HL-60/S4 (cell line): ENCODE measurements at regions not wholly inside any gene's neighbourhood (a gene's known extent, or its start where the extent isn't known, plus 50 kb on each side); places are given as distances from the start of the nearest gene placed in this dataset.
"Not testable (repeated sequence)": the region's sequence is repeated elsewhere in the genome, so short reads cannot be mapped to it uniquely, and the experiment has no call there.

ENCODE experiments used
- in situ Hi-C: fragments of 300-500 bp; cut with MboI; formaldehyde crosslinking; loops from 2 replicates; pipeline ENCODE4 v1.14.3; 2022; ENCODE audit warnings: low sequenced_read_pairs

DNA sequence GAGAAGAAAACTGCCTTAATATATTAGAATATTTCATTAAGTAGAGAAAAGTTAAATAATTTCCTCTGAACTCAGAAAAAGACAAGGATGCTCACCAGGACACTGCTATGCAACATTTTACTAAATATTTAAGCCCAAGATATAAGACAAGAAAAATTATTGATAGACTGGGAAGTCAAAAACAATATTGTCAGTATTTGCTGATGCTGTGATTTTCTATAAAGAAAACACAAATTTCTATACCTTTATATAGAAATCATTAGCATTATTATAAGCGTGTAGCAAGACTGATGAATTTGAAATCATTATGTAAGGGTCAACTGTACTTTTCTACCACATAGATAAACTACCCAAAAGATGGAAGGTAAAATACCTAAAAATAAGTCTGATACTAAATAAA, 451.0 kb downstream of the RNF144A start:
- in situ Hi-C loops: no loop called here

DNA sequence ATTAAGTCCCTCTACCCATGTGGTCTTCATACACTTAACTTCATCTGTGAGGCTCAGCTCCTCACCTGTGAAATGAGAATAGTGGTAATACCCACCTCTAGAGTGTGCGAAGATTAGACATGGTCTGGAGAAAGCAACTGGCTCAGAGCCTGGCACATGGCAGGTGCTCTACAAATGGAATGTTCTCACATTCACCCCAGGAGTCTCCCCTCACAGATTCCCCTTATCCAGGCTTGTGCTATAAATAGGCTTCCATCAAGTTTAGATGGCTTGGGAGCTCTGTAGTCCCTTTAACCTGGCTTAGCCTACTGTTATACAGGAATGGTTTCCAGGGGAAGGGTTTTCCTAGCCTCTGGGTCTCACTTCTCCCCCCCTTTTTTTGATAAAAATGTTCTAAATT, 455.9 kb downstream of the RNF144A start:
- in situ Hi-C loops: no loop called here

DNA sequence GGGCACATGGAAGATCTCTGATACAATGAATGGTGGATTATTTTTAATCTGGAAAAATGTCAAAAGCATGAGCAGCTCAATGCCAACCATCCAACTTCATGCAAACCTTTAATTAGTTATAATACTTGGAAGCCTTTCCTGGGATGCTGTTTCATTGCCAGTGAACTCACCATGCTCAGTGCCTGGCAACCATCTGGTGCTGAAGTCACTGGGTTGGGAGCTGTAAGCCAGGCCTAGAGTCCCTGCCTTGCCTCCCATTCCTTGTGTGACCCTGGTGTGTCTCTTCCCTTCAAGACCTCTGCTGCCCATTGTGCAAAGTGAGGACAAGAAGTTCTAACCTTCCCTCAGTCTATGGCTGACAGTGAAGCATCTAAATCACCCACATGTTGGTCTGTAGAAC, 458.7 kb downstream of the RNF144A start:
- in situ Hi-C loops: no loop called here

DNA sequence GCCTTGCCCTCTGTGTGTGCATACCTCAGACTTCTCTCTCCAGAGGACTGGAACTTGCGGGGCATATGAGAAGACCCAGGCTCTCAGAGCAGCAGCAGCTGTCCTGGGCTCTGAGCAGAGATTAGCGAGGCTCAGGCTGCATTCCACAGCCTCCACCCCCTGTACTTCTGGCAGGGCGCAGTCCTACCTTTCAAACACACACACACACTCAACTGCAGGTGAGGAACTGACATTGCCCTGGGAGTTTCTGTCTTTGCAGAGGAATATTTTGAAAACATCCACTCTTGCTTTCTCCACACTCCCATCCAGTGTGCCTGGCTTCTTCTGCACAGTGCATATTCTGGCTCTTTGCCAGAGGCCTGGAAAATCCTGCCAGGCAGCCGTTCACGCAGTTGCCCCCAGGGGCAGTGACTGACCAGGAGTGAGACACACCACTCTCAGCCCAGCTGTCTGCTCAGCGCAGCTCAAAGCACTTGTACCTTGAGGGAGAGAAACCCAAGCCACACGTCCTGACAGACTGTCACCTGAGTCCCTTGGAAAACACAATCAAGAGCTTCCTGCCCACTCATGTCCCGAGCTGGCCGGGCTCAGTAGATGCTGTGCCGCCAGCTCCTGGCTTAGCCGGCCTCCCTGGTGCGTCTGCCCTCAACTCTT, 460.8 kb downstream of the RNF144A start:
- in situ Hi-C loops: no loop called here

DNA sequence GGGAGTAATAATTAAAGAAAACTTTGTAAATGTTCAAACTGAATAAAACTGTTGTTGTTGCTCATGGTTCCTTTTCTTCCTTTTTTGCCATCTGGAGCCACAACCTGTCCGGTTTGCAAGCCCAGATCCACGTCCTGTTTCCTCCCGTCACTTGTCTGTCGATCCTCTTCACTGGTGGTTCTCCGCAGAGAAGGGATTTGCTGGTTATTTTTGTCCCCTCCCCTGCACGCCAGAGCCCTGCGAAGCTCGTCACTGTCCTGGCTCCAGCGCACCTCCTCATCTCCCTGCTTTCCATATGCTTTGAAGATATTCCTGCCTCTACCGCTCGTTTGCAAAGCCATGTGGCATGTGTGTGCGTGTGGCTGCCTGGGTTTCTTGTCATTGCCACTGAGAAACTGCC, 461.4 kb downstream of the RNF144A start:
- in situ Hi-C loops: no loop called here

DNA sequence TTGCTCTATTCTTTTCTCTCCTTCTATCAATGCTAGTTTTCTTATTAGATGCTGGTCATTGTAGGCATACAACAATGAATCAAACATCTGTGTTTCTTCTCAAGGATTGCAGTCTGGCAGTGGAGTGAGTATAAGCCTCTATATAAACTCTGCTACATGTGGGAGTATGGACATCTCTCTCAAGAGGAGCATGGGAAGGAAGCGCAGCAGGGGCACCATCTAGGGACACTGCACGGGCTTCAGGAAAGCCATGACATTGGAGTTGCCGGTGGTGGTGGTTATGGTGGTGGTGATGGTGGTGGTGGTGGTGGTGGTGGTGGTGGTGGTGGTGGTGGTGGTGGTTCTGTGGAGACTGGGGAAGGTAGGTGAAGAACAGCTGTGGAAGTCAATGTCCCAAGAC, 462.6 kb downstream of the RNF144A start:
- in situ Hi-C loops: no loop called here

DNA sequence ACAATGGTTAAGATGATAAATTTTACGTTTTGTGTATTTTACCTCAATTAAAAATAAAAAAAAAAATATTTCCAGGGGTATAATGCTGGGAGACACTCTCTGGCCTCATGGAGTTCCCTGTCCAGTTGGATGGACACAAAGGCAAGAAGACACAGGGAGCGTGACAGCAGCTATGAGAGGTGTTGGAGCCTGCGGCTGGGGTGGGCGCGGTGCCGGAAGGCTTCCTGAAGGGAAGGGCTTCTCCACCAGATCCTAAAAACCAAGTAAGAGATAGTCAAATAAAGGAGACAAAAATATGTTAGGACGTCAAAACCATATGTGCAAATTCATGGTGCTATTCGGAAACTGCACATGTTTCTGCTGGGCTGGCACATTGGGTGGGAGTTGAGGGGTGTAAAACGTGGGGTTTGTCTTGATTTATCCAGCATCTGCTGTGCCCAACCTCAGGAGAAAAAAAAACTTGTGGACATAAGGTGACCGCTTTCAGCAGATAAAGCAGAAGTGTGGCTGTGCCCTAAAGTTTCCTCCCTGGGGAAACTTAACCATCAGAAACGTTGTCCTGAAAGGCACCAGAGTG, 467.6 kb downstream of the RNF144A start:
- in situ Hi-C loops: no loop called here

DNA sequence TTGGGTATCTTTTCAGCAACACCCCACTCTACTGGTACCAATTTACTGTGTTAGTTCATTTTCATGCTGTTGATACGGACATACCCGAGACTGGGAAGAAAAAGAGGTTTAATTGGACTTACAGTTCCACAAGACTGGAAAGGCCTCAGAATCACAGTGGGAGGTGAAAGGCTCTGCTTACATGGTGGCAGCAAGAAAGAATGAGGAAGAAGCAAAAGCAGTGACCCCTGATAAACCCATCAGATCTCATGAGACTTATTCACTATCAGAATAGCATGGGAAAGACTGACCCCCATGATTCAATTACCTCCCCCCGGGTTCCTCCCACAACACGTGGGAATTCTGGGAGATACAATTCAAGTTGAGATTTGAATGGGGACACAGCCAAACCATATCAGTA, 473.1 kb downstream of the RNF144A start:
- in situ Hi-C loops: not testable (repeated sequence)

DNA sequence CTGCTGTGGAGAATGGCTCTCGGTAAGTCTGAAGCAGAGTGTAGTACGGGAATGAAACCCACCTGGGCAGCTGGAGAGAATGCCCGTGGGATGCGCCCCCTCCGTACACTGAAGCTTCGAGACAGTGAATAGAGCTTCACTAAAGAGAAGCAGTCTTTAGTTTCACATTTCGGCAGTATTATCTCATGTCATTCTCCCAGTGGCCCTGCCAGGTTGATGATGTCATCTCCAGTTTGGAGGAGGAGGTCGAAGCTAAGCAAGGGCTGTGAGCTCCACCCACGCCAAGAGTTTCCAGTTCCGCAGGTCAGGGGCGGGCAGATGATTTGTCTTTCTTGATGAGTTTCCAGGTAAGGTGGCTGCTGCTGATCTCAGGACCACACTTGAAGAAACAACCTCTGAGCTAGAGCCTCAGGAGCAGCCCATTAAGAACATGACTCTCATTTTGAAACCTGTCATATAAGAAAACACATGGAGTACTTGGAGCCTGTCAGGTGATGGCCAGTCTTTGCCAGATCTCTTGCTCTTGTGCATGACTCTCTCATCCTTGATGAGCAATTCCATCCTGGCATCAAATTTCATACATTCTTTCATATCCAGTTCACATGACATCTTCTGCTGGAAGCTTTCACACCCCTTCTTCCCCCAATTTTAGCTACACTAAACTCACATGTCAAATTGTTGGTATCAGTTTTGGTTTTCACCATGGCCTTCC, 475.0 kb downstream of the RNF144A start:
- in situ Hi-C loops: no loop called here

DNA sequence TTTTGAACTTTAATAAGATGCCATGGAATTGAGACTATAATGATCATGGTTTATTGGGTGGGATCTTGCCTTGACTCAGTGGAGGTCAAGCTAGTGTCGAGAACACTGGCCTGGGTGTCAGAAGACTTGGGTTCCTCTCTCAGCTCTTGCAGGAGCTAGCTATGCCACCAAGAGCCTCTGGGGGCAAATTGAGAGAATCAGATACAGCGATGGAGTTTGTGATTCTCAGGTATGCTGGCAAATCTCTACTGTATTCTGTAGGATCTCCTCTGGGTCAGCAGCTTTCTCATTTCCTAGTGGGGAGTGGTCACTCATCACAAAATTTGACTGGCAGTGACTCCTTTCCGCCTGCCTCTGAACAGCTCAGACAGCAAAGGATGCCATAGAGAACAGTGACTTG, 477.0 kb downstream of the RNF144A start:
- in situ Hi-C loops: no loop called here

DNA sequence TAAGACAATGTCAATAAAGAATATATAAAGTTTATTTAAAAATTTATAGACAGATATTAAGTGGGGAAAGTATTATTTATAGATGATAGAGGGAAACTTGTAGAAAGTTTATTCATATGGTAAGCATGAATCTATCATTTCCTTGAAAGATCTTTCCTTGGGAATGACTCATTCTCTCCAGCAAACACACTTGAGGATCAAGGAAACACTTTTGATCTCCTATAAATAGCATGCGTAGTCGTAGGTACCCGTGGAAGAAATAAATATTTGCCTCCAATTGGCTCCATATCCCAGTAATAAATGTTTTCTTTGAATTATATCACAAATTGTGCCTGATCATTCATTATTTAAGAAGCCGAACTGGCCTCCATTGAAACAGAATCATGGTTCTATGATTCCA, 483.4 kb downstream of the RNF144A start:
- in situ Hi-C loops: no loop called here

DNA sequence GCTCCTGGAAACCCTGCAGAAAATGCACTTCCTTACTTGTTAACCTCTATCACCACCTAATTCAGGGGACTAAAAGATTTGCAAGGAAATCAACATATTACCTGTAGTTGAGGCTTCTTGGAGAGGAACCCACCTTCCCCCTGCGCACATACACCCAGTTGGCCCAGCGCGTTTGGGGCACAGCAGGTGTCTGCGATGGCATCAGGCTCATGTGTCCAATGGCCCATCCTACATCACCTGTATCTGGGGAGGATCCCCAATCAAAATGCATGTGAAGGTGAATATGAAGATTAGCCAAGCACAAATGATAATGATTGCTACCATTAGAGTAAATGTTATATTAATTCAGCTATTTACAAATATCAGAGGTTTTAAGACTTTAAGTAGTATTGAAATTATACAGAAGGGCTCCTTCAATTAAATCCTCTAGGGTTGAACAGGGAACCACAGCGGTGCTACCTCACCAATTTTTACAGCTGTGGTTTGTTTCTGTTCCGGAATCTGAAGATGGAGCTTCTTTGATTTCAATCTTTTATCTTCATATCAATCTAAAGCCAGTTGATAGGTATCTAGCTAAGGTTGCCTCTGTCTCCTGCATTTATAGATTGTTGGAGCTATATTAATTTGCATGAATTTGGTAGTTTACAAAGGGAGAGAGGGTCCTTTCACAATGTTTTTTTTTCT, 486.0 kb downstream of the RNF144A start:
- in situ Hi-C loops: no loop called here

DNA sequence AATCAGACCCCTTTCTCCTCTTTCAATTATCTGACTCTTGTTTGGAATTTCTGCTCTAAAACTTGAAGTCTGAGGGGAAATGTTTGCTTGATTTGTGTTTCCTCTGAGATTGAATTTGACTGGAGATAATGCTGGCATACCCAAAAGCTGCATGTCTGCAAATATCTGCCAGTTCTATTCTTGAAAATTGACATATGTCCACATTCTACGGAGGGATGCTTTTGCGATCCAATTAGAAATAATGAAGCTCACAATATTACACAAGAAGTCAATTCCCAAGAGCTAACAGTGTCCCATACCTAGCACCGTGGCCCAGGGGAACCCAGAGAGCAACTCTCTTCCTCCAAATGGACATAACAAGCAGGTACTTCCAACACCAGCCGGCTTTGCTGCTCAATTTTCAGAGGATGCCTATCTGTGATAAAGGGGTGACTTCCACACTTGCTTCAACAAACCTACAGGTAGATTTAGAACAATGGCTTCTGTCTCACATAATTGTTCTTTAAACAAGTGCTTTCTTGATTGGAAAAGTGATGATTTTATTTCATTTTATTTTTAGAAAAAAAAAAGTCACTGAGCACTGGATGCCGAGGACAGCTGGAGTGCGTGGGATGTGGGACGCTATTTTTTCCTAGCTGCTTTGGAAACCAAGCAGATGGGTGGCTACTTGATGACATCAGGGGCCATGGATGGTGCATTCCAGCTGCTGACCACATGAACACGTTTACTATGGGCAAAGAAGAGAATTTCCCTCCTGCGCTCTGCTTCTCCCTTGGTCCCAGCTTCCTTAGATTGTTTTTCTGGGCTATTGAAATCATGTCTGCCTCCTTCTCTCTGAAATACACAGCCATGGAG, 488.9 kb downstream of the RNF144A start:
- in situ Hi-C loops: no loop called here

DNA sequence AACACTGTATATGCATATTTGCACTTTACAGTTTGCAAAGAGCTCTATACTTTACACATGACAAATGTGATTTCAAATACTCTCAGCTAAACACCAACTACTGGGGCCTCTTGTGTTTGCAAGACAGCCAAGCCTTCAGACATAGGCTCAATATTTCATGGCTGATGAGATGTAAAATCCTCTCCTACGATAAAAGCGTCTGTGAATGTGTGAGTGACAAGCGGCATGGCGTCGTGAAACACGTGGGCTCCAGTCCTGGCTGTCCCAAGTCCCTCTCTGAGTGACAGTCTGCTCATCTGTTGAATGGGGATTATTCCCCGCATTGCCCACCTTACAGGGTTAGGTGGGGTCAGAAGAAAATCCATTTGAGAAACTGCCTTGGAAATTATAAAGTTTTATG, 489.8 kb downstream of the RNF144A start:
- in situ Hi-C loops: no loop called here

DNA sequence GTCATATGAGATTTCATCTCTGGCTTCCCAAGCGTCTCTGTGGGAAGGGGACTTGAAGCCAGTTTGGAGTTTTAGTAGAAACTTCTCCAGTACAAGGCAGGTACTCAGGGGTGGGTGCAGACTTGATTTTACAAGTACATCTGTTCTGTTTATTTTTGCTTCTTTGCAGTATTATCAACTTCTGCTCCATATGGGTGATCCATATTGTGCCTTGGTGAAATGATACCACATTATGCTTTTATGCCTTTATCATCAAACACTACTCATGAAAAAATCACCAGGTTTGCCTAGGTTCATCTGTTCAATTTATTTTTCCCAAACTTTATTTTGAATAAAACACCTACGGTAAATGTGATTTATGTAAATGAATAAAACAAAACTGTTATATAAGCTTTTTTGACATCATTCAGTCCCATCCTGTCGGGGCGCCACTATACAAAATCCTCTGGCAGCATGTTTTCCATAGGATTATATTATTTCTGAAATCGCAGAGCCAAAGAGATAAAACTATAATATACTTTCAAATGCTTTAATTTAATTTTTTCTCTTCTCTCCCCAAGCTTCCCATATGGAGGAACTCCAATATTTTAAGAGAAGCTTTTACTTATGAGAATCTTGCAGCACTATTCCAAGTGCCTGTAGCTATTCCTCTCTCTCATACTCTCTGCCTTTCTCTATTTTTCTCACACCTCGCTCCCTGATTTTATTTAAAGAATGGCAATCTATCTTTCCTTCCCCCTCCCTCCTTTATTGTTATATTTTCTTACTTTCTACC, 490.9 kb downstream of the RNF144A start:
- in situ Hi-C loops: no loop called here

DNA sequence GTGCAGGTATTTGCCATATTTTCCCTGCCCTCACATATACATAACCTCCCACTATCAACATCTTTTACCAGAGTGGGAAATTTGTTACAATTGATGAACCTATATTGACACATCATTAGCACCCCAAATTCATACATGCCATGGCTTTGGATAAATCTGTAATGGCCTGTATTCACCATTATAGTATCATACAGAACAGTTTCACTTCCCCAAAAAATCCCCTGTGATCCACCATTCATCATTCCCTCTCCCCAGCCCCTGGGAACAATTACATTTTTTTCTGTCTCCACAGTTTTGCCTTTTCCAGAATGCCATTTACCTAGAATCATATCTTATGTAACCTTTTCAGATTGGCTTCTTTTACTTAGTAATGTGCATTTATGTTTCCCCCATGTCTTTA, 494.5 kb downstream of the RNF144A start:
- in situ Hi-C loops: no loop called here

DNA sequence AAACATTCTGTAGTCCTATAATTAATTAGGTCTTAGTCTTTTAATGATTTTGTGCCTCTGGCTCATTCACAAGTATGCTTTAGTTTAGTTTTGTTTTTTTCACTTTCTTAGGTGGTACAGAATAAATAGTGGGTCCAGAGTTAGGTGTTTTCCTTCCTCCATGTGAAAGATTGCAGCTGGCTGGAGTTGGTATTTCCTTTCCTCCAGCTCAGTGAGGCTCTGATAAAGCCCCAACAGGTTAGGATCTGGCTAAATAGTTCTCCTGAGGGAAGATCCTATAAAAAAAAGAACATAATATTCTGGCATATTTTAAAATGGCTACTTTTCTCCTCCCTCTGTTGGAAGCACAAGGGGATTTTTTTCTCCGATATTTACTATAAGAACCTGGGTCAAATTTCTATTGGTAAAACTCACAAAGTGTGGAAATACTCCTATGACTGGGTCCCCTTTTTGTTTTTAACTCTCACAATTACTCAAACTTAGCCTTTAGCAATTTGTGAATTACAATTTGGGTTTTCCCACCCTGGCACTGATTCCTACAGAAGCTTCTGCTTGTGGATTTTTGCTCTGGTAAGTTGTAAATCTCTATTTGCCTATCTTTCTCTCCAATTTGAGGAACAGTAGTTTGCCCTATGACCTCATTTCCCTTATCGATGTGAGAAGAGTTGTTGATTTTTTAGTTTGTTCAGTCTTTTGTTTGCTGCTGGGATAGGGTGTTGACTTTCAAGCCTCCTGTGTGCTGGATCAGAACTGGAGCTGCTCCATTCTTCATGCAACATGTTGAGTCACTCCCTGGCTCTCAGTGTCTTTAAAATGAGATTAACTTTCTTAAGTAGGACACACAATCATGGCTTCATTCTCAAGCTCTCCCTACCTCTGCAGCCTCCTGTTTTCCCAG, 500.9 kb downstream of the RNF144A start:
- in situ Hi-C loops: no loop called here

DNA sequence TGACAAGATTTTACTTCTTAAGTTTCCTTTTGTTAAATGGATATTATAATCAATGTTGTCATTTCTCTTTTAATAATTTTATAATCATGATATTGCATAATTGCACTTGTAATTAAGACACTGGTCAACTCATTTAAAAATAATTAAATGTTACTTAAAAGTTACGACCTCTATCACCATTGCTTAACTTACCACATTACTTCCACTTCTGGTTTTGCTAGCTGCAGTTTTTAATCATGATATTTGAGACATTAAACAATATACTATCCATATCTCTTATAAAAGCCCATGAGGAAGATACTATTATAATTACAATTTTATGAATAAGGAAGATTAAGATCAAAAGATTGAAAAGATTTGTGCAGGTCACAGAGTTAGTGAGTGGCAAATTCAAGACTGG, 502.0 kb downstream of the RNF144A start:
- in situ Hi-C loops: no loop called here

DNA sequence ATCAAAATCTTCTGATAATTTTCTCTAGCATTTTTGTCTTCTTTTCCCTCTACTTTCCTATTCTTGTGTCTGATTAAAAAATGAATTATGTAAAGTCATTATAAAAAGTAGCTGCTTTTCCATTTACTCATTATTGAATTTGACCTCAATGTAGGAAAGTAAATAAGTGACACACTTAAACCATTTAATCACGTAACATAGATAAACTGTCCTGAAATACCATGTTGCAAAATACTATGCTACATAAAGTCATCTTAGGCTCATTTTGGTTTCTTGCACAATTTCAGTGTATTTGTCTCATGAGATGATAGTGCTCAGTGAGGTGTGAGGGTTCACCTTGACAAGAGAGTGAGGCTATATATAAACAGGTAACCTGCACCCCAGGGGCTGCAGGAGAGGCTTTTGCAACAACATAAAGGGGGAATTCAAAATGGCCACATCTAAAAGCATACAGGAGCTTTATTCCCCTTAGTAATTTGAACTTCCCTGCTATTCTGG, 502.7 kb downstream of the RNF144A start:
- in situ Hi-C loops: no loop called here
